Hepatocyte (in vitro differentiated cells): ENCODE measurements at regions not wholly inside any gene's neighbourhood (a gene's known extent, or its start where the extent isn't known, plus 50 kb on each side); places are given as distances from the start of the nearest gene placed in this dataset.

Source experiments
- EZH2 ChIP-seq: fragments of 200-600 bp; sonication (generic); IDR thresholded peaks from 2 replicates; pipeline ENCODE4 v1.6.1; 2016; ENCODE audit warnings: antibody characterized with exemption, mild to moderate bottlenecking, borderline replicate concordance
- TF ChIP-seq, protein P1 (sequence below): fragments of 200-600 bp; sonication (generic); IDR thresholded peaks from 2 replicates; pipeline ENCODE4 v1.5.1; 2016; ENCODE audit warnings: antibody characterized with exemption, mild to moderate bottlenecking; ENCODE audit not compliant: poor library complexity

DNA sequence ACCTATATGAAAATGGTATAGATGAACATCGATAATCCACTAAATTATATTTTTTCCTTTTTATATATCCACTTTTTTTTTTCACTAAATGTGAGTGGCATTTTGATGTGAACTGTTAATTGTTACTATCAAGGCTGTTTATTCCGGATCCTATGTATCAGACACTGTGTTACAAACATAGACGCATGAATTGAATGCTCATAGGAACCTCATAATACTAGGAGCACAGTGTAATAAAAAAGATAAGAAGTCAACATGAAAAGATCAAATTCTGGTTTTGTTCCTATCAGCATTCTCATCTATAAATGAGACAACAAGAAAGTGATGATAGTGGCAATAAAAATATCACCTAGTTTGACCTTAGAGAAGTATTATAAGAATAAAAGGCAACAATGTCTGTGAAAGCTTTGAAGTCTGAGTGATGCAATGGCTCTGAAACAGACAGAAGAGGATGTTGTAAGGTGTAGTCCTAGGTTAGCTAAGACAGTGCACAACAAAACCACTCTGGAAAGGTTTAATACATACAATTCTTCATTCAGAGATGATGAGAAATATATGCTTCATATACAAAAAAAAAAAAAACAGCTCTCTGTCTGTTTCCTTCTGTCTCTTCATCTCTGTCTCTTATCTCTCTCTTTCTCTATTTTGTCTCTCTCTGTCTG is 148.6 kb upstream of the NLGN4X start:
- TF ChIP-seq, protein P1, sequence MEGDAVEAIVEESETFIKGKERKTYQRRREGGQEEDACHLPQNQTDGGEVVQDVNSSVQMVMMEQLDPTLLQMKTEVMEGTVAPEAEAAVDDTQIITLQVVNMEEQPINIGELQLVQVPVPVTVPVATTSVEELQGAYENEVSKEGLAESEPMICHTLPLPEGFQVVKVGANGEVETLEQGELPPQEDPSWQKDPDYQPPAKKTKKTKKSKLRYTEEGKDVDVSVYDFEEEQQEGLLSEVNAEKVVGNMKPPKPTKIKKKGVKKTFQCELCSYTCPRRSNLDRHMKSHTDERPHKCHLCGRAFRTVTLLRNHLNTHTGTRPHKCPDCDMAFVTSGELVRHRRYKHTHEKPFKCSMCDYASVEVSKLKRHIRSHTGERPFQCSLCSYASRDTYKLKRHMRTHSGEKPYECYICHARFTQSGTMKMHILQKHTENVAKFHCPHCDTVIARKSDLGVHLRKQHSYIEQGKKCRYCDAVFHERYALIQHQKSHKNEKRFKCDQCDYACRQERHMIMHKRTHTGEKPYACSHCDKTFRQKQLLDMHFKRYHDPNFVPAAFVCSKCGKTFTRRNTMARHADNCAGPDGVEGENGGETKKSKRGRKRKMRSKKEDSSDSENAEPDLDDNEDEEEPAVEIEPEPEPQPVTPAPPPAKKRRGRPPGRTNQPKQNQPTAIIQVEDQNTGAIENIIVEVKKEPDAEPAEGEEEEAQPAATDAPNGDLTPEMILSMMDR: no peak
- no peak for TF ChIP-seq EZH2
